Neuronal stem cell (in vitro differentiated cells): ENCODE measurements at regions not wholly inside any gene's neighbourhood (a gene's known extent, or its start where the extent isn't known, plus 50 kb on each side); places are given as distances from the start of the nearest gene placed in this dataset.

Experiments
- DNase-seq: peaks from one replicate; pipeline ENCODE4 v3.0.0-alpha.2; 2013; ENCODE audit warnings: low spot score
- H2AFZ ChIP-seq: one replicate; pipeline ENCODE4 v1.6.1; 2013; ENCODE audit warnings: mild to moderate bottlenecking, low read length, inconsistent platforms
- H2AK5ac ChIP-seq: 2 replicates; pipeline ENCODE4 v1.6.1; 2013; ENCODE audit warnings: low read depth, mild to moderate bottlenecking, inconsistent platforms, low read length, moderate library complexity, mixed read lengths
- H2BK120ac ChIP-seq: 2 replicates; pipeline ENCODE4 v1.6.1; 2013; ENCODE audit warnings: low read depth, mild to moderate bottlenecking, inconsistent platforms, low read length, moderate library complexity, mixed read lengths
- H2BK12ac ChIP-seq: one replicate; pipeline ENCODE4 v1.6.1; 2013; ENCODE audit warnings: low read length, inconsistent platforms
- H2BK15ac ChIP-seq: 2 replicates; pipeline ENCODE4 v1.6.1; 2013; ENCODE audit warnings: mild to moderate bottlenecking, low read length, inconsistent platforms, mixed read lengths
- H2BK5ac ChIP-seq: one replicate; pipeline ENCODE4 v1.6.1; 2013; ENCODE audit warnings: inconsistent platforms, mild to moderate bottlenecking, low read length, moderate library complexity
- H3K14ac ChIP-seq: one replicate; pipeline ENCODE4 v1.6.1; 2013; ENCODE audit warnings: low read length, inconsistent platforms
- H3K18ac ChIP-seq: 2 replicates; pipeline ENCODE4 v1.6.1; 2013; ENCODE audit warnings: low read length, inconsistent platforms
- H3K23ac ChIP-seq: 2 replicates; pipeline ENCODE4 v1.6.1; 2013; ENCODE audit warnings: low read depth, mild to moderate bottlenecking, mixed read lengths, low read length, inconsistent platforms; ENCODE audit not compliant: poor library complexity
- H3K27ac ChIP-seq: replicated peaks from 3 replicates; pipeline ENCODE4 v1.5.1; 2013; ENCODE audit warnings: low read length, inconsistent platforms
- H3K27me3 ChIP-seq, 3 experiments: 2 replicates each; pipeline ENCODE4 v1.6.1; 2013; ENCODE audit warnings: low read length in 3 of 3, mild to moderate bottlenecking in 2 of 3, inconsistent platforms in 1 of 3, low read depth in 1 of 3, mixed read lengths in 1 of 3, moderate library complexity in 1 of 3; ENCODE audit not compliant: control insufficient read depth in 3 of 3, insufficient read depth in 3 of 3
- H3K36me3 ChIP-seq, 2 donors: replicated peaks in 1 of 2; 2 replicates each; pipeline ENCODE4 v1.6.1; 2013; ENCODE audit warnings: low read length in 2 of 2; ENCODE audit not compliant: control insufficient read depth in 2 of 2, insufficient read depth in 2 of 2
- H3K4ac ChIP-seq: 2 replicates; pipeline ENCODE4 v1.6.1; 2013; ENCODE audit warnings: inconsistent platforms, mild to moderate bottlenecking, low read length, moderate library complexity
- H3K4me1 ChIP-seq, 2 donors: 1 replicate in 1 of 2; 2 replicates in 1 of 2; pipeline ENCODE4 v1.6.1; 2013; ENCODE audit warnings: low read length in 2 of 2, low read depth in 1 of 2; ENCODE audit not compliant: control insufficient read depth in 2 of 2, insufficient read depth in 1 of 2
- H3K4me2 ChIP-seq: one replicate; pipeline ENCODE4 v1.6.1; 2013; ENCODE audit warnings: mild to moderate bottlenecking, low read length, inconsistent platforms; ENCODE audit not compliant: insufficient read depth, poor library complexity, severe bottlenecking
- H3K4me3 ChIP-seq, 2 donors: 2 replicates each; pipeline ENCODE4 v1.5.1; 2013; ENCODE audit warnings: low read length in 2 of 2, mild to moderate bottlenecking in 2 of 2, inconsistent platforms in 1 of 2, moderate library complexity in 1 of 2
- H3K79me1 ChIP-seq: one replicate; pipeline ENCODE4 v1.6.1; 2013; ENCODE audit warnings: low read depth, mild to moderate bottlenecking, inconsistent platforms, low read length, moderate library complexity
- H3K9ac ChIP-seq: one replicate; pipeline ENCODE4 v1.6.1; 2013; ENCODE audit warnings: mild to moderate bottlenecking, low read depth, low read length, inconsistent platforms; ENCODE audit not compliant: poor library complexity
- H3K9me3 ChIP-seq, 2 donors: replicated peaks in 1 of 2; 2 replicates each; pipeline versions ENCODE3 to v1.6.1; 2013; ENCODE audit warnings: low read length in 2 of 2, mild to moderate bottlenecking in 2 of 2, inconsistent platforms in 1 of 2, low read depth in 1 of 2, mixed read lengths in 1 of 2, moderate library complexity in 1 of 2; ENCODE audit not compliant: control insufficient read depth in 2 of 2, insufficient read depth in 1 of 2
- H4K8ac ChIP-seq: one replicate; pipeline ENCODE4 v1.6.1; 2013; ENCODE audit warnings: low read depth, mild to moderate bottlenecking, inconsistent platforms, low read length, moderate library complexity
- H4K91ac ChIP-seq: one replicate; pipeline ENCODE4 v1.6.1; 2013; ENCODE audit warnings: low read length, low read depth, mild to moderate bottlenecking, inconsistent platforms; ENCODE audit not compliant: poor library complexity
- WGBS, 2 donors: extraction: QIAGEN DNeasy Blood & Tissue Kit; methylation state at CpG; one replicate each; pipeline ENCODE4 v1.1.7; 2013; ENCODE audit warnings: missing lambda C conversion rate in 2 of 2, mixed read lengths in 1 of 2; ENCODE audit not compliant: insufficient read length in 2 of 2, insufficient replicate concordance in 1 of 2; ENCODE audit errors: extremely low coverage in 2 of 2; 5-methylcytosine and 5-hydroxymethylcytosine counted together

GRCh38 chr14:83711046-83711445 is 1818.9 kb upstream of the FLRT2 start:
- Histone ChIP-seq H3K9ac (no peak overlapping the region), H3K9me3 (no peaks in the 10 kb centered on the region), H3K4me2 (no peak overlapping the region), H3K79me1 (no peaks in the 10 kb centered on the region), H2AK5ac (no peak overlapping the region), H3K4ac (no peak overlapping the region), H3K4me1 (peaks cover 2 to 11% of the 10 kb centered on the region in 2 donors), H4K91ac (no peak overlapping the region), H3K18ac (no peak overlapping the region), H3K27me3 (no peaks in the 10 kb centered on the region), H2BK12ac (no peak overlapping the region), H2BK5ac (no peak overlapping the region), H4K8ac (no peak overlapping the region), H2AFZ (no peak overlapping the region), H3K23ac (no peak overlapping the region), H2BK120ac (no peak overlapping the region), H2BK15ac (no peak overlapping the region), H3K36me3 (no peaks in the 10 kb centered on the region), H3K4me3 (no peak overlapping the region), H3K14ac (no peak overlapping the region), H3K27ac (no peak overlapping the region)
- DNase-seq, result no peak
- WGBS, 2 donors, result 100% methylated on average over 1 of the region's 2 CpGs

- H4K91ac ChIP-seq, result no peak overlapping the region
- H3K36me3 ChIP-seq, result no peaks in the 10 kb centered on the region
- no peak overlapping the region for H3K18ac ChIP-seq
- no peak overlapping the region for H3K23ac ChIP-seq
- no peak overlapping the region for H2AFZ ChIP-seq
- no peaks in the 10 kb centered on the region for H3K4me1 ChIP-seq
- H3K4me3 ChIP-seq, result no peak overlapping the region
- no peak overlapping the region for H2AK5ac ChIP-seq
- H3K4me2 ChIP-seq, result no peak overlapping the region
- no peak overlapping the region for H3K27ac ChIP-seq
- DNase-seq, result no peak
- H2BK12ac ChIP-seq, result no peak overlapping the region
- no peak overlapping the region for H3K14ac ChIP-seq
- H3K9ac ChIP-seq, result no peak overlapping the region
- H3K27me3 ChIP-seq, result no peaks in the 10 kb centered on the region
- no CpG with 5 or more reads among the region's 2 CpGs for WGBS, 2 donors
- no peaks in the 10 kb centered on the region for H3K79me1 ChIP-seq
- no peak overlapping the region for H4K8ac ChIP-seq
- H3K9me3 ChIP-seq, result no peaks in the 10 kb centered on the region
- H3K4ac ChIP-seq, result no peak overlapping the region
- H2BK5ac ChIP-seq, result no peak overlapping the region
- no peak overlapping the region for H2BK120ac ChIP-seq
- no peak overlapping the region for H2BK15ac ChIP-seq
These were observed 1817.4 kb upstream of the FLRT2 start for GRCh38 chr14:83712418-83713129.

- no peak overlapping the region for H2AK5ac ChIP-seq
- no peak overlapping the region for H4K8ac ChIP-seq
- no CpG with 5 or more reads among the region's 2 CpGs for WGBS, 2 donors
- no peak overlapping the region for H4K91ac ChIP-seq
- no peaks in the 10 kb centered on the region for H3K27me3 ChIP-seq
- no peak overlapping the region for H3K23ac ChIP-seq
- H2BK120ac ChIP-seq, result no peak overlapping the region
- H2BK12ac ChIP-seq, result no peak overlapping the region
- no peak overlapping the region for H3K18ac ChIP-seq
- no peak overlapping the region for H3K9ac ChIP-seq
- H2BK5ac ChIP-seq, result no peak overlapping the region
- H3K4me3 ChIP-seq, result no peak overlapping the region
- no peak overlapping the region for H2BK15ac ChIP-seq
- no peak overlapping the region for H2AFZ ChIP-seq
- DNase-seq, result no peak
- H3K9me3 ChIP-seq, result no peaks in the 10 kb centered on the region
- no peak overlapping the region for H3K4ac ChIP-seq
- no peaks in the 10 kb centered on the region for H3K36me3 ChIP-seq
- H3K79me1 ChIP-seq, result no peaks in the 10 kb centered on the region
- no peak overlapping the region for H3K14ac ChIP-seq
- no peaks in the 10 kb centered on the region for H3K4me1 ChIP-seq
- H3K27ac ChIP-seq, result no peak overlapping the region
- no peak overlapping the region for H3K4me2 ChIP-seq
These were observed 1816.2 kb upstream of the FLRT2 start for GRCh38 chr14:83713732-83714131.

- Histone ChIP-seq H3K27me3 (no peaks in the 10 kb centered on the region), H3K4ac (no peak overlapping the region), H2BK12ac (no peak overlapping the region), H3K4me3 (no peak overlapping the region), H3K27ac (no peak overlapping the region), H2AK5ac (no peak overlapping the region), H3K18ac (no peak overlapping the region), H2BK5ac (no peak overlapping the region), H2BK15ac (no peak overlapping the region), H4K8ac (no peak overlapping the region), H4K91ac (no peak overlapping the region), H3K4me2 (no peak overlapping the region), H3K23ac (no peak overlapping the region), H3K14ac (no peak overlapping the region), H3K4me1 (no peaks in the 10 kb centered on the region), H3K79me1 (no peaks in the 10 kb centered on the region), H2AFZ (no peak overlapping the region), H3K9me3 (no peaks in the 10 kb centered on the region), H2BK120ac (no peak overlapping the region), H3K9ac (no peak overlapping the region), H3K36me3 (no peaks in the 10 kb centered on the region)
- no peak for DNase-seq
These were observed 1815.8 kb upstream of the FLRT2 start for GRCh38 chr14:83714151-83714550.
